AG09319 (cell line): ENCODE measurements at regions not wholly inside any gene's neighbourhood (a gene's known extent, or its start where the extent isn't known, plus 50 kb on each side); places are given as distances from the start of the nearest gene placed in this dataset.

Experiments
- DNase-seq: peaks from one replicate; pipeline ENCODE4 v3.0.0-alpha.2; 2010; ENCODE audit warnings: low read depth; ENCODE audit errors: extremely low read depth
- TF ChIP-seq, protein P1 (sequence below): IDR thresholded peaks from 2 replicates; pipeline ENCODE4 v1.5.1; 2011; ENCODE audit warnings: low read depth, mild to moderate bottlenecking, inconsistent platforms, low read length, moderate library complexity

DNA sequence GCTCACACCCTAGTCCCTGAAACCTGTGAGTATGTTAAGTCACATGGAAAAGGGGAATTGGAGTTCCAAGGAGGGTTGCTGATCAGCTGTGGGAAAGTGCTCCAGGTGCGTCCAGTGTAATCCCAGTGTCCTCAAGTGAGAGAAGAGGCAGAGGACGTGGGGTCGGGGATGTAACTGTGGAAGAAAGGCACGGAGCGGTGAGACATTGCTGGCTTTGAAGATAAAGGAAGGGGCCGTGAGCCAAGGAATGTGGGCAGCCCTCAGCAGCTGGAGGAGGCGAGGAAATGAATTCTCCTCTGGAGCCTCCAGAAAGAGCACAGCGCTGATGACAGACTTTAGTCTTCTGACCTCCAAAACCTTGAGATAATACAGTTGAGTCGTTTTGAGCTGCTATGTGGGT is 191.6 kb upstream of the TMEM132C start:
- DNase-seq, result no peak
- TF ChIP-seq, protein P1, sequence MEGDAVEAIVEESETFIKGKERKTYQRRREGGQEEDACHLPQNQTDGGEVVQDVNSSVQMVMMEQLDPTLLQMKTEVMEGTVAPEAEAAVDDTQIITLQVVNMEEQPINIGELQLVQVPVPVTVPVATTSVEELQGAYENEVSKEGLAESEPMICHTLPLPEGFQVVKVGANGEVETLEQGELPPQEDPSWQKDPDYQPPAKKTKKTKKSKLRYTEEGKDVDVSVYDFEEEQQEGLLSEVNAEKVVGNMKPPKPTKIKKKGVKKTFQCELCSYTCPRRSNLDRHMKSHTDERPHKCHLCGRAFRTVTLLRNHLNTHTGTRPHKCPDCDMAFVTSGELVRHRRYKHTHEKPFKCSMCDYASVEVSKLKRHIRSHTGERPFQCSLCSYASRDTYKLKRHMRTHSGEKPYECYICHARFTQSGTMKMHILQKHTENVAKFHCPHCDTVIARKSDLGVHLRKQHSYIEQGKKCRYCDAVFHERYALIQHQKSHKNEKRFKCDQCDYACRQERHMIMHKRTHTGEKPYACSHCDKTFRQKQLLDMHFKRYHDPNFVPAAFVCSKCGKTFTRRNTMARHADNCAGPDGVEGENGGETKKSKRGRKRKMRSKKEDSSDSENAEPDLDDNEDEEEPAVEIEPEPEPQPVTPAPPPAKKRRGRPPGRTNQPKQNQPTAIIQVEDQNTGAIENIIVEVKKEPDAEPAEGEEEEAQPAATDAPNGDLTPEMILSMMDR, result no peak

DNA sequence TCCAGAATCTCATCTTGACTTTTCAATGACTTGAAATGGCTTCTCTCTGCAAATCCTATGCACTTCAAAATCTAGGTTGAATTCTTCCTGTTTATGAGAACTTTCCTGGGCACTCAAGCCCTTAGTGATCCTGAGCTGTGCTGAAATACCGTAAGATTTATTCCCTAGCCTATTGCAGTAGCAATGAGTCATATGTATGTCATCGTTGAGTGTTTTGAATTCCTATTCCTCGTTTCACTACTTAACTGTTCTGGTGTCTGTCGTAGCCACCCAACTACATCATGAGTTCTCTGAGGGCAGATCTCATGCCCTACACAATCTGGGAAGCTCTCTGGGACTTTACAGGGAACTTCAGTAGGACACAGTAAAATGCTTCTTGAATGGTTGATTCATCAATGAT is 190.8 kb upstream of the TMEM132C start:
- TF ChIP-seq, protein P1, result no peak
- no peak for DNase-seq

DNA sequence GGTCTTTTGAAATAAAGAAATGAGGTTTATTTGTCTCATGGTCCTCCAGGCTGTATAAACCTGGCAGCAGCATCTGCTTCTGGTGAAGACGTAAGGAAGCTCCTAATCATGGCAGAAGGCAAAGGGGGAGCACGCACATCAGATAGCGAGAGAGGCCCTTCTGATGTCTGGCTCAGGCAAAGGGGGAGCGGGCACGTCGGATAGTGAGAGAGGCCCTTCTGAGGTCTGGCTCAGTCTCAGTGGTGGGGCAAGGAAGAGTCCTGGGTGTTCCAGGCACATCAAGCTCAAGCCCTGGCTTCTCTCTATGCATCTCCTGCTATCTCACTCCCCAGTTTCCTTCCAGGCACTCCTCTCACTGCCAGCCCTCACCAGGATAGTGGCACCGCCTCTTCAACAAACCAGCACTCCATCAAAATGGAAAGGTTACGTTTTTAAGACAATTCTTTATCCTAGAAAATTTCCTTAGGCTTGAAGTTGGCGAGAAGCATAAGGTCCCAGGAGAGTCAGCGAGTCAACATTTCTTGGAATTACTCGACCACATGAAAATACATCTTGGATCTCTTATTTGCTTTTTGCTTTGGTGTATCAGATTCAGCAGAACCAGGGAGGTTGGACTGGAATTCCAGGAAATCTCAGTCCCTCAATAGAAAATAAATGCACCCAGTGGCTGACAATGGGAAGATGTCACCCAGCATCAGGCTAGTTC is 189.6 kb upstream of the TMEM132C start:
- DNase-seq, result no peak
- TF ChIP-seq, protein P1, result no peak

DNA sequence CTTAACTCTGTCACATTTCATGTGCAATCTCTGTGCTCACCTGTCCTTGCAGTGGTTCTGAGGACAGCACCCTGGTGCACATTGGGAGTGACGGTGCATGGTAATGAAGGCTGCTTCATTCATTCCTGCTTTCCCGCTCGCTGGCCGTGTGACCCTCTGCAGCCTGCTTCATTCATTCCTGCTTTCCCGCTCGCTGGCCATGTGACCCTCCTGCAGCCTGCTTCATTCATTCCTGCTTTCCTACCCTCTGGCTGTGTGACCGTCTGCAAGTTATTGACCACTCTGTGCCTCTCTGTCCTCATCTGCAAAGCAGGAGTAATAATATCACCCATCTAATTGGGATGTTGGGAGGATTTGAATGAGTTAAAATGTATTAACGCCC is 189.1 kb upstream of the TMEM132C start:
- TF ChIP-seq, protein P1, result no peak
- DNase-seq, result no peak

DNA sequence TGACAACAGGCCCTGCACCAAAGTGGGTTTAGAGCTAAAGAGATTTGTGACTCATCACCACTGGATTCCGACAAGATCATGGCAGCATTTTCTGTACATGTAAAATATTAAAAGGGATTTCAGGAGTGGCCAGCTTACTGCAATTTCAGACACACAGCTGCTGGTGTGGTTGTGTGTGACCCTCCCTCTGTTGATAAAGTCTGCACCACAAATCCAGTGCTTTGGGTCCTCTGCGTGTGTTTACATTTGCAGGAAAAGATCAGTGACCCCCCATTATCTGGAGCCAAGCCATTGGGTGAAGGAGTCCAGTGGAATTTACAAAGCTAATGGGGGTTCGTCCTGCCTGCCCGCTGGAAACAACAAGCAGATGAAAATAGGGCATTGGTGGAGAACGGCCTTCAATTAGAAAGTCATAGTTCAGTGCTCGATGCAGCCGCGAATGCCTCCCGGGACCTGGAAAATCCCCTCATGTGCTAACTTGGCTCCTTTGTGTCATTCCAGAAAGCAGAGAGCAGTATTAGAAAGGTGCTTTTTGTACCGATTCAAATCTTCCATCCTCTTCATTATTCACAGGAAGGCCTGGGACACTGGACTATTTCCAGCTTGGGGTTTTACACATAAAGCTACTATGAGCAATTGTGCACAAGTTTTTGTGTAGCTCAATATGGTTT is 188.5 kb upstream of the TMEM132C start:
- TF ChIP-seq, protein P1, result no peak
- DNase-seq, result no peak

DNA sequence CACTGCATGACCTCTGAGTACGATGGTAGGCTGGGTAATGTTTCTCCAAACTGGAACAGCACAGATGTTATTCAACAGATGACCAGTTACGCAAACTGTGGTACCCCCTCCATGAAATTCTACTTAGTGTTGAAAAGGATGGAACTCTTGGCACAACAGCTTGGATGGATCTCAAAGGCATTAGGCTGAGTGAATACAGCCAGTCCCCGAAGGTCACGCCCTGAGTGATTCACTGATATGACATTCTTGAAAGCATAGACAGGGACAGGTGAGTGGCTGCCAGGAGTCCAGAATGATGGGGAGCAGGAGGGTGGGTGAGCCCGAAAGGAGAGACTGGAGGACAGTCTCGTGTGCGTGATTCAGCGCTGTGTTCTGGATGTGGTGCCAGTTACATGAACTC is 187.5 kb upstream of the TMEM132C start:
- DNase-seq, result no peak
- TF ChIP-seq, protein P1, result no peak

DNA sequence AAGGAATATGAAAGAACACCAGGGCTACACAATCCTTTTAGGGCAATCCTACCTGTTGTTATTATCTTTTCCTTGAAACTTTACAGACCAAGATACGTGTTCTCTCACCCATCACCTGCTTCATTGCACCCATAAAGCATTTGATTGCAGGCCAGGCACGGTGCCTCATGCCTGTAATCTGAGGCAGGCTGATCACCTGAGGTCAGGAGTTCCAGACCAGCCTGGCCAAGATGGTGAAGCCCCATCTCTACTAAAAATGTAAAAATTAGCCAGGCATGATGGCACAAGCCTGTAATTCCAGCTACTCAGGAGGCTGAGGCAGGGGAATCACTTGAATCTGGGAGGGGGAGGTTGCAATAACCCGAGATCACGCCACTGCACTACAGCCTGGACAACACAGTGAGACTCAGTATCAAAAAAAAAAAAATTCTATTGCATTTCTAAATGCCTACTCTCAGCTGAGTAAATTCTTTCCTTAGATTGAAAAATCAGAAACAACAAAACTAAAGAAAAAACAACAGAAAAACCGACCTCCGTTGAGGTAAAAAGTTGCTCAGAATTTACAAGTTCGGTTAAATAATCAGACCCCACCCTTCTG is 183.7 kb upstream of the TMEM132C start:
- DNase-seq, result no peak

More for the DNA sequence above, 183.7 kb upstream of the TMEM132C start:
- TF ChIP-seq, protein P1, result no peak
